WTC11 (cell line): ENCODE measurements at regions not wholly inside any gene's neighbourhood (a gene's known extent, or its start where the extent isn't known, plus 50 kb on each side); places are given as distances from the start of the nearest gene placed in this dataset.

Source experiments
- ATAC-seq: fragments of 200-7000 bp; cut with Tn5 transposase; 2 replicates; pipeline ENCODE4 v1.10.0; 2021; ENCODE audit warnings: mild to moderate bottlenecking, moderate library complexity
- CTCF ChIA-PET: fragments of 300-600 bp; sonication (Branson Sonifier 250); formaldehyde crosslinking; loops from one replicate; lab custom pipeline; 2021; ENCODE audit warnings: antibody characterized with exemption; lab: Charles Lee
- POLR2A ChIA-PET: fragments of 350-600 bp; sonication (Branson Sonifier 250); formaldehyde crosslinking; loops from one replicate; lab custom pipeline; 2021; ENCODE audit warnings: antibody characterized with exemption; lab: Charles Lee
- DNase-seq: peaks from one replicate; pipeline ENCODE4 v3.0.0; 2021; ENCODE audit warnings: low spot score
- H3K27ac Mint-ChIP-seq: 2 replicates; pipeline ENCODE4 v1.8.0; 2021; ENCODE audit warnings: mixed read lengths
- H3K27me3 Mint-ChIP-seq: 2 replicates; pipeline ENCODE4 v1.8.0; 2021; ENCODE audit warnings: low read depth, mild to moderate bottlenecking, moderate library complexity, mixed read lengths
- H3K36me3 Mint-ChIP-seq: 2 replicates; pipeline ENCODE4 v1.8.0; 2021; ENCODE audit warnings: mixed read lengths
- H3K4me1 Mint-ChIP-seq: 2 replicates; pipeline ENCODE4 v1.8.0; 2022; ENCODE audit warnings: mixed read lengths
- H3K4me3 Mint-ChIP-seq: 2 replicates; pipeline ENCODE4 v1.8.0; 2021; ENCODE audit warnings: mild to moderate bottlenecking, moderate library complexity, mixed read lengths
- H3K9me3 Mint-ChIP-seq: 2 replicates; pipeline ENCODE4 v1.8.0; 2021; ENCODE audit warnings: mixed read lengths
- AFF4 ChIP-seq: sonication (generic); formaldehyde crosslinking; IDR thresholded peaks from 2 replicates; pipeline ENCODE4 v1.8.1; 2023; ENCODE audit warnings: mild to moderate bottlenecking, missing genetic modification reagents, borderline replicate concordance
- ATF1 ChIP-seq: sonication (generic); formaldehyde crosslinking; IDR thresholded peaks from 2 replicates; pipeline ENCODE4 v1.8.1; 2023; ENCODE audit warnings: mild to moderate bottlenecking, moderate library complexity, missing genetic modification reagents
- CDX4 ChIP-seq: fragments of 250-450 bp; sonication (Bioruptor Pico); IDR thresholded peaks from 2 replicates; pipeline ENCODE4 v1.9.0; 2021; ENCODE audit warnings: moderate library complexity, mild to moderate bottlenecking, inconsistent platforms, borderline replicate concordance
- ETV6 ChIP-seq: sonication (generic); formaldehyde crosslinking; IDR thresholded peaks from 2 replicates; pipeline ENCODE4 v1.8.1; 2022; ENCODE audit warnings: mild to moderate bottlenecking, missing genetic modification reagents
- FOXK1 ChIP-seq: sonication (generic); formaldehyde crosslinking; IDR thresholded peaks from 2 replicates; pipeline ENCODE4 v1.8.0; 2022; ENCODE audit warnings: mild to moderate bottlenecking, moderate library complexity, missing genetic modification reagents
- FOXP4 ChIP-seq: sonication (generic); formaldehyde crosslinking; IDR thresholded peaks from 2 replicates; pipeline ENCODE4 v1.8.0; 2022; ENCODE audit warnings: mild to moderate bottlenecking, missing genetic modification reagents
- SP1 ChIP-seq: sonication (generic); formaldehyde crosslinking; conservative IDR thresholded peaks from 2 replicates; pipeline ENCODE4 v1.8.1; 2022; ENCODE audit warnings: missing genetic modification reagents
- TCF7 ChIP-seq: sonication (generic); formaldehyde crosslinking; IDR thresholded peaks from 2 replicates; pipeline ENCODE4 v1.8.0; 2022; ENCODE audit warnings: mild to moderate bottlenecking, low read depth, missing genetic modification reagents, moderate library complexity
- TP53 ChIP-seq: sonication (generic); formaldehyde crosslinking; IDR thresholded peaks from 2 replicates; pipeline ENCODE4 v1.8.1; 2023; ENCODE audit warnings: mild to moderate bottlenecking, missing genetic modification reagents
- USF1 ChIP-seq: sonication (generic); formaldehyde crosslinking; IDR thresholded peaks from 2 replicates; pipeline ENCODE4 v1.8.0; 2022; ENCODE audit warnings: mild to moderate bottlenecking, missing genetic modification reagents
- ZBTB43 ChIP-seq: sonication (generic); formaldehyde crosslinking; IDR thresholded peaks from 2 replicates; pipeline ENCODE4 v1.8.1; 2023; ENCODE audit warnings: mild to moderate bottlenecking, missing genetic modification reagents
- ZNF138 ChIP-seq: sonication (generic); formaldehyde crosslinking; conservative IDR thresholded peaks from 2 replicates; pipeline ENCODE4 v1.8.1; 2022; ENCODE audit warnings: mild to moderate bottlenecking, moderate library complexity, missing genetic modification reagents

- TF ChIP-seq TP53 (CRISPR knock-in tag) = no peak
- TF ChIP-seq, all 79 proteins: peak for 0
Measured at GRCh38 chr5:108660291-108660690, 87.4 kb upstream of the FER start (continued).

GRCh38 chr5:108659531-108659930 is 88.2 kb upstream of the FER start:
- ATAC-seq (no peak), DNase-seq (no peak)
- Mint-ChIP-seq H3K36me3 (no peaks in the 10 kb centered on the region), H3K4me1 (0 out of 2 replicates have a peak, but pooled peaks cover 5% of the 10 kb centered on the region), H3K27ac (no peak overlapping the region; the same call in 1 of the 2 replicates), H3K9me3 (peaks cover 12% of the 10 kb centered on the region), H3K27me3 (peaks cover 3% of the 10 kb centered on the region), H3K4me3 (no peak overlapping the region)
- ChIA-PET POLR2A (no interaction called here), CTCF (no interaction called here)
- TF ChIP-seq CDX4 (CRISPR knock-in tag) = no peak
- no peak for TF ChIP-seq ZBTB43 (CRISPR knock-in tag)
- no peak for TF ChIP-seq FOXK1 (CRISPR knock-in tag)
- no peak for TF ChIP-seq AFF4
- no peak for TF ChIP-seq ETV6 (CRISPR knock-in tag)
- no peak for TF ChIP-seq SP1 (CRISPR knock-in tag)
- no peak for TF ChIP-seq TP53 (CRISPR knock-in tag)
- TF ChIP-seq TCF7 = no peak
- TF ChIP-seq FOXP4 (CRISPR knock-in tag) = no peak
- no peak for TF ChIP-seq ZNF138 (CRISPR knock-in tag)

GRCh38 chr5:108655750-108656450 is 91.8 kb upstream of the FER start:
- ATAC-seq (no peak), DNase-seq (no peak)
- 0 out of 2 replicates have a peak, but pooled peaks cover 5% of the 10 kb centered on the region for H3K4me1 Mint-ChIP-seq
- peaks cover 12% of the 10 kb centered on the region for H3K9me3 Mint-ChIP-seq
- TF ChIP-seq ATF1 = no peak
- TF ChIP-seq USF1 (CRISPR knock-in tag) = no peak
- no peak overlapping the region for H3K4me3 Mint-ChIP-seq
- ChIA-PET CTCF (interaction anchor here (1.5 kb wide), 1 partner anchor 14 kb away, joined by 5 read pairs; no protein-coding TSS in a partner anchor), POLR2A (no interaction called here)
- H3K27ac Mint-ChIP-seq = no peak overlapping the region
- H3K36me3 Mint-ChIP-seq = no peaks in the 10 kb centered on the region
- peaks cover 3% of the 10 kb centered on the region; the same call in 1 of the 2 replicates for H3K27me3 Mint-ChIP-seq
